ENCODE measurements at regions not wholly inside any gene's neighbourhood (a gene's known extent, or its start where the extent isn't known, plus 50 kb on each side); places are given as distances from the start of the nearest gene placed in this dataset.

DNA sequence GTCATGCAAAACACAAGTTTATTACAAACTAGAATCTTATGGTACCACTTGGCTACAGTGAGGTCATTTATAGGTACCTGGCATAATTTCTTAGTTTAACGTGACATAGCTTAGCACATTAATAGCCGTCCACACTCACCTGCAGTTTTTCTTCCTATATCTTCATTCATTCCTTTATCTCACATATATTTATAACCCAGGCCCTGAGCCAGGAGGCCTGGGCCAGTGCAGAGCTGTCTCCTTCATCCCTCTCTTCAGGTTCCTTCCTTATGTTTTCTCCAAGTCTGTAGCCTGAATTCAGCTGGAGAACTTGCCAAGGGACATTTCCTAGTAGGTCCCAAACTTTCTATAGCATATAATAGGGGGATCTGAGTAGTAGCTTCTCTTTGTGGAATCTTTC is 367.9 kb upstream of the SGCD start:
- TF ChIP-seq, protein P1, sequence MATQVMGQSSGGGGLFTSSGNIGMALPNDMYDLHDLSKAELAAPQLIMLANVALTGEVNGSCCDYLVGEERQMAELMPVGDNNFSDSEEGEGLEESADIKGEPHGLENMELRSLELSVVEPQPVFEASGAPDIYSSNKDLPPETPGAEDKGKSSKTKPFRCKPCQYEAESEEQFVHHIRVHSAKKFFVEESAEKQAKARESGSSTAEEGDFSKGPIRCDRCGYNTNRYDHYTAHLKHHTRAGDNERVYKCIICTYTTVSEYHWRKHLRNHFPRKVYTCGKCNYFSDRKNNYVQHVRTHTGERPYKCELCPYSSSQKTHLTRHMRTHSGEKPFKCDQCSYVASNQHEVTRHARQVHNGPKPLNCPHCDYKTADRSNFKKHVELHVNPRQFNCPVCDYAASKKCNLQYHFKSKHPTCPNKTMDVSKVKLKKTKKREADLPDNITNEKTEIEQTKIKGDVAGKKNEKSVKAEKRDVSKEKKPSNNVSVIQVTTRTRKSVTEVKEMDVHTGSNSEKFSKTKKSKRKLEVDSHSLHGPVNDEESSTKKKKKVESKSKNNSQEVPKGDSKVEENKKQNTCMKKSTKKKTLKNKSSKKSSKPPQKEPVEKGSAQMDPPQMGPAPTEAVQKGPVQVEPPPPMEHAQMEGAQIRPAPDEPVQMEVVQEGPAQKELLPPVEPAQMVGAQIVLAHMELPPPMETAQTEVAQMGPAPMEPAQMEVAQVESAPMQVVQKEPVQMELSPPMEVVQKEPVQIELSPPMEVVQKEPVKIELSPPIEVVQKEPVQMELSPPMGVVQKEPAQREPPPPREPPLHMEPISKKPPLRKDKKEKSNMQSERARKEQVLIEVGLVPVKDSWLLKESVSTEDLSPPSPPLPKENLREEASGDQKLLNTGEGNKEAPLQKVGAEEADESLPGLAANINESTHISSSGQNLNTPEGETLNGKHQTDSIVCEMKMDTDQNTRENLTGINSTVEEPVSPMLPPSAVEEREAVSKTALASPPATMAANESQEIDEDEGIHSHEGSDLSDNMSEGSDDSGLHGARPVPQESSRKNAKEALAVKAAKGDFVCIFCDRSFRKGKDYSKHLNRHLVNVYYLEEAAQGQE (IDR thresholded peaks at IDR 0.05; ENCODE audit: insufficient read depth in 1 of 2, low read depth in 2 of 2, low read length in 1 of 2) = no peak
- TF ChIP-seq, protein P2, sequence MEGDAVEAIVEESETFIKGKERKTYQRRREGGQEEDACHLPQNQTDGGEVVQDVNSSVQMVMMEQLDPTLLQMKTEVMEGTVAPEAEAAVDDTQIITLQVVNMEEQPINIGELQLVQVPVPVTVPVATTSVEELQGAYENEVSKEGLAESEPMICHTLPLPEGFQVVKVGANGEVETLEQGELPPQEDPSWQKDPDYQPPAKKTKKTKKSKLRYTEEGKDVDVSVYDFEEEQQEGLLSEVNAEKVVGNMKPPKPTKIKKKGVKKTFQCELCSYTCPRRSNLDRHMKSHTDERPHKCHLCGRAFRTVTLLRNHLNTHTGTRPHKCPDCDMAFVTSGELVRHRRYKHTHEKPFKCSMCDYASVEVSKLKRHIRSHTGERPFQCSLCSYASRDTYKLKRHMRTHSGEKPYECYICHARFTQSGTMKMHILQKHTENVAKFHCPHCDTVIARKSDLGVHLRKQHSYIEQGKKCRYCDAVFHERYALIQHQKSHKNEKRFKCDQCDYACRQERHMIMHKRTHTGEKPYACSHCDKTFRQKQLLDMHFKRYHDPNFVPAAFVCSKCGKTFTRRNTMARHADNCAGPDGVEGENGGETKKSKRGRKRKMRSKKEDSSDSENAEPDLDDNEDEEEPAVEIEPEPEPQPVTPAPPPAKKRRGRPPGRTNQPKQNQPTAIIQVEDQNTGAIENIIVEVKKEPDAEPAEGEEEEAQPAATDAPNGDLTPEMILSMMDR (IDR thresholded peaks at IDR 0.05) = no peak
- no peak for TF ChIP-seq SIN3A (IDR thresholded peaks at IDR 0.05; ENCODE audit: borderline replicate concordance, insufficient read depth, low read depth, low read length)
- TF ChIP-seq POLR2AphosphoS5 (IDR thresholded peaks at IDR 0.05; ENCODE audit: low read depth, low read length) = no peak
- no peak for TF ChIP-seq TCF7L2 (IDR thresholded peaks at IDR 0.05; ENCODE audit: low read depth, low read length)
